ENCODE measurements at regions not wholly inside any gene's neighbourhood (a gene's known extent, or its start where the extent isn't known, plus 50 kb on each side); places are given as distances from the start of the nearest gene placed in this dataset.
A peak's percentile ranks its signal among the peaks of the same experiment; 100 is the strongest.

GRCh38 chr9:21672140-21672539 is 130.3 kb upstream of the MTAP start:
- DNase-seq = no peak

- peak; percentile 62 for DNase-seq
These were observed 129.7 kb upstream of the MTAP start for GRCh38 chr9:21672761-21673160.

GRCh38 chr9:21674894-21675293 is 127.5 kb upstream of the MTAP start:
- DNase-seq = peak; percentile 74

GRCh38 chr9:21677387-21677786 is 125.0 kb upstream of the MTAP start:
- DNase-seq = no peak

GRCh38 chr9:21677834-21678233 is 124.6 kb upstream of the MTAP start:
- DNase-seq = peak; percentile 75

- peak; percentile 62 for DNase-seq
These were observed 123.0 kb upstream of the MTAP start for GRCh38 chr9:21679432-21679831.

GRCh38 chr9:21680590-21680989 is 121.8 kb upstream of the MTAP start:
- DNase-seq = no peak

- DNase-seq = peak; percentile 83
These were observed 120.8 kb upstream of the MTAP start for GRCh38 chr9:21681641-21682040.

- no peak for DNase-seq
These were observed 120.1 kb upstream of the MTAP start for GRCh38 chr9:21682381-21682780.

- DNase-seq = no peak
These were observed 119.5 kb upstream of the MTAP start for GRCh38 chr9:21682981-21683380.

- DNase-seq = no peak
These were observed 118.8 kb upstream of the MTAP start for GRCh38 chr9:21683484-21684175.

GRCh38 chr9:21684231-21684630 is 118.2 kb upstream of the MTAP start:
- no peak for DNase-seq

- DNase-seq = peak; percentile 63
These were observed 117.5 kb upstream of the MTAP start for GRCh38 chr9:21684831-21685362.

- DNase-seq = no peak
These were observed 116.9 kb upstream of the MTAP start for GRCh38 chr9:21685502-21685901.

- DNase-seq = no peak
These were observed 115.7 kb upstream of the MTAP start for GRCh38 chr9:21686738-21687137.

- DNase-seq = no peak
These were observed 115.1 kb upstream of the MTAP start for GRCh38 chr9:21687351-21687750.

- peak; percentile 83 for DNase-seq
These were observed 114.0 kb upstream of the MTAP start for GRCh38 chr9:21688108-21689102.

GRCh38 chr9:21689854-21690253 is 112.6 kb upstream of the MTAP start:
- no peak for DNase-seq

- DNase-seq = peak; percentile 48
These were observed 111.9 kb upstream of the MTAP start for GRCh38 chr9:21690561-21690960.

GRCh38 chr9:21692390-21692789 is 110.0 kb upstream of the MTAP start:
- no peak for DNase-seq

GRCh38 chr9:21694424-21694823 is 108.0 kb upstream of the MTAP start:
- DNase-seq = no peak

- no peak for DNase-seq
These were observed 107.0 kb upstream of the MTAP start for GRCh38 chr9:21695443-21695842.

GRCh38 chr9:21695874-21696341 is 106.5 kb upstream of the MTAP start:
- DNase-seq = no peak

Measured in fibroblast of skin of back (primary cell).